A673 (cell line): ENCODE measurements at regions not wholly inside any gene's neighbourhood (a gene's known extent, or its start where the extent isn't known, plus 50 kb on each side); places are given as distances from the start of the nearest gene placed in this dataset.
"Not testable (repeated sequence)": the region's sequence is repeated elsewhere in the genome, so short reads cannot be mapped to it uniquely, and the experiment has no call there.

Experiments used
- BruUV-seq: library from RNA; stranded (reverse); fragments of 400-500 nt; replicated peaks from 2 replicates; lab custom pipeline; 2021; lab: Mats Ljungman, UMichigan
- CTCF ChIA-PET: fragments of 300-600 bp; sonication (Branson Sonifier 250); formaldehyde crosslinking; loops from one replicate; lab custom pipeline; 2022; ENCODE audit warnings: antibody characterized with exemption; lab: Charles Lee
- POLR2A ChIA-PET: fragments of 300-600 bp; sonication (Branson Sonifier 250); formaldehyde crosslinking; loops from one replicate; lab custom pipeline; 2022; ENCODE audit warnings: antibody characterized with exemption; ENCODE audit not compliant: low non-redundant PET; lab: Charles Lee
- DNase-seq: peaks from one replicate; pipeline ENCODE4 v3.0.0-alpha.2; 2015; ENCODE audit warnings: low spot score
- H3K27ac ChIP-seq: fragments of 200-600 bp; sonication (generic); 2 replicates; pipeline ENCODE4 v1.5.1; 2016; ENCODE audit warnings: mixed run types, low read depth, mild to moderate bottlenecking, mixed read lengths, antibody characterized with exemption, low read length; ENCODE audit not compliant: poor library complexity, severe bottlenecking
- H3K27me3 ChIP-seq: fragments of 200-600 bp; sonication (generic); replicated peaks from 2 replicates; pipeline ENCODE4 v1.6.1; 2017; ENCODE audit warnings: mixed run types, low read depth, mild to moderate bottlenecking, mixed read lengths, antibody characterized with exemption, low read length; ENCODE audit not compliant: insufficient read depth, poor library complexity
- H3K36me3 ChIP-seq: fragments of 200-600 bp; sonication (generic); 2 replicates; pipeline ENCODE4 v1.6.1; 2016; ENCODE audit warnings: mixed run types, mild to moderate bottlenecking, mixed read lengths, antibody characterized with exemption, low read length; ENCODE audit not compliant: insufficient read depth, poor library complexity, severe bottlenecking
- H3K4me1 ChIP-seq: fragments of 200-600 bp; sonication (generic); 2 replicates; pipeline ENCODE4 v1.6.1; 2017; ENCODE audit warnings: mixed run types, mild to moderate bottlenecking, mixed read lengths, antibody characterized with exemption, low read length; ENCODE audit not compliant: insufficient read depth, poor library complexity, severe bottlenecking
- H3K4me3 ChIP-seq: fragments of 200-600 bp; sonication (generic); 2 replicates; pipeline ENCODE4 v1.5.1; 2016; ENCODE audit warnings: low read depth, mixed run types, mild to moderate bottlenecking, mixed read lengths, low read length; ENCODE audit not compliant: poor library complexity, severe bottlenecking
- H3K9me3 ChIP-seq: fragments of 200-600 bp; sonication (generic); 2 replicates; pipeline ENCODE4 v1.6.1; 2016; ENCODE audit warnings: mixed run types, low read depth, mild to moderate bottlenecking, mixed read lengths, antibody characterized with exemption, low read length; ENCODE audit not compliant: poor library complexity, severe bottlenecking
- CTCF ChIP-seq: fragments of 300-800, 200-600 bp; sonication (generic); conservative IDR thresholded peaks from 2 replicates; pipeline ENCODE4 v1.5.1; 2017; ENCODE audit warnings: low read depth, mild to moderate bottlenecking, antibody characterized with exemption, low read length, moderate library complexity, mixed read lengths
- EZH2 ChIP-seq: fragments of 200-600 bp; sonication (generic); IDR thresholded peaks from 2 replicates; pipeline ENCODE4 v1.6.1; 2017; ENCODE audit warnings: borderline replicate concordance, low read depth, mild to moderate bottlenecking, mixed read lengths, antibody characterized with exemption, low read length; ENCODE audit not compliant: poor library complexity, severe bottlenecking
- intact Hi-C: fragments of 100-400 bp; cut with micrococcal nuclease; formaldehyde crosslinking; loops from one replicate; pipeline ENCODE4 v1.10.0; 2022; ENCODE audit not compliant: unreplicated experiment

- no peaks in the 10 kb centered on the region for H3K9me3 ChIP-seq
- H3K4me3 ChIP-seq, result no peak overlapping the region
- intact Hi-C loops, result no loop called here
- POLR2A ChIA-PET, result interaction anchor here (0.6 kb wide), 1 partner anchor 27 kb away, joined by 3 read pairs; no protein-coding TSS in a partner anchor
- TF ChIP-seq CTCF, result no peak
- no peak for DNase-seq
- BruUV-seq, result no TSS peak
- CTCF ChIA-PET, result no interaction called here
- no peaks in the 10 kb centered on the region for H3K4me1 ChIP-seq
- H3K27ac ChIP-seq, result no peak overlapping the region
- no peaks in the 10 kb centered on the region for H3K36me3 ChIP-seq
- H3K27me3 ChIP-seq, result no peaks in the 10 kb centered on the region
Measured at GRCh38 chr6:153340568-153340967, 209.5 kb upstream of the RGS17 start.

DNA sequence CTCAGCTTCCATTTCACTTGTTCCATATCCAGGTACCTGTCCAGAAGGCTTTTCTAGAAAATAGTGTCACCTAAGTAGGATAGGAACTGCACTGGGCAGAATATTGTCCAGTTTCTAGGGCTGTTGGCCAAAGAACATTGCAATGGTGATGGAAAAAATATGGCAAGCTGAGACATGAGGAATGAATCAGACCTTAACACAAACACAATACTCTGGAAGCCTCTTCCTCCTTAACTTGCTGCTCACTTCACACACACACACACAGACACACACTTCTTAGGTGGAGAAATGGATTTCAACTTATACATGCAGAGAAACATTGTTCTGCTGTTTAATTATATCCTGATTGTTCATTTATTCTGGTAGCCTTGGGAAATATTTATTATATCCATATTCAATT, 203.0 kb upstream of the RGS17 start:
- CTCF ChIA-PET, result no interaction called here
- Histone ChIP-seq H3K27me3 (no peaks in the 10 kb centered on the region), H3K9me3 (no peaks in the 10 kb centered on the region), H3K36me3 (no peaks in the 10 kb centered on the region), H3K27ac (no peak overlapping the region), H3K4me1 (no peaks in the 10 kb centered on the region), H3K4me3 (no peak overlapping the region)
- DNase-seq, result no peak
- POLR2A ChIA-PET, result no interaction called here
- intact Hi-C loops, result no loop called here
- TF ChIP-seq EZH2 (no peak), CTCF (no peak)
- BruUV-seq, result no TSS peak

- H3K4me1 ChIP-seq, DNase-seq, POLR2A ChIA-PET, H3K27me3 ChIP-seq, H3K9me3 ChIP-seq, H3K4me3 ChIP-seq, H3K36me3 ChIP-seq, CTCF ChIA-PET, H3K27ac ChIP-seq, intact Hi-C loops, BruUV-seq: not testable (repeated sequence)
Measured at GRCh38 chr6:153331221-153331620, 200.1 kb upstream of the RGS17 start.

GRCh38 chr6:153328194-153328593, 197.1 kb upstream of the RGS17 start:
- H3K27ac ChIP-seq, result no peak overlapping the region
- intact Hi-C loops, result no loop called here
- no peaks in the 10 kb centered on the region for H3K4me1 ChIP-seq
- no peak overlapping the region for H3K4me3 ChIP-seq
- ChIA-PET CTCF (no interaction called here), POLR2A (no interaction called here)
- TF ChIP-seq EZH2 (no peak), CTCF (no peak)
- H3K27me3 ChIP-seq, result no peaks in the 10 kb centered on the region
- no peaks in the 10 kb centered on the region for H3K9me3 ChIP-seq
- H3K36me3 ChIP-seq, result no peaks in the 10 kb centered on the region
- no TSS peak for BruUV-seq
- no peak for DNase-seq
